ENCODE measurements at regions not wholly inside any gene's neighbourhood (a gene's known extent, or its start where the extent isn't known, plus 50 kb on each side); places are given as distances from the start of the nearest gene placed in this dataset.

GRCh38 chr11:109945626-109946321 lies 147.4 kb upstream of the ZC3H12C start:
- no peak for DNase-seq (ENCODE audit: low read depth in 6 of 9, low spot score in 9 of 9)
- Histone ChIP-seq H3K27ac (ENCODE audit: low read depth in 1 of 2, low read length in 1 of 2) (no peak overlapping the region), H3K4me1 (ENCODE audit: control insufficient read depth in 2 of 2, insufficient read depth in 2 of 2, low read length in 2 of 2) (no peaks in the 10 kb centered on the region), H3K4me3 (ENCODE audit: low read length in 2 of 2) (no peak overlapping the region), H3K9me3 (ENCODE audit: control insufficient read depth in 2 of 2, insufficient read depth in 1 of 2, low read length in 1 of 2) (no peaks in the 10 kb centered on the region), H3K36me3 (ENCODE audit: control insufficient read depth in 2 of 2, insufficient read depth in 2 of 2, low read length in 1 of 2) (no peaks in the 10 kb centered on the region), H3K27me3 (ENCODE audit: control insufficient read depth in 2 of 2, insufficient read depth in 1 of 2, low read length in 1 of 2) (no peaks in the 10 kb centered on the region)
- 68% methylated on average over 6 of the region's 6 CpGs for WGBS

GRCh38 chr11:109946322-109946846 lies 146.8 kb upstream of the ZC3H12C start:
- Histone ChIP-seq H3K36me3 (ENCODE audit: control insufficient read depth in 2 of 2, insufficient read depth in 2 of 2, low read length in 1 of 2) (no peaks in the 10 kb centered on the region), H3K27me3 (ENCODE audit: control insufficient read depth in 2 of 2, insufficient read depth in 1 of 2, low read length in 1 of 2) (no peaks in the 10 kb centered on the region), H3K9me3 (ENCODE audit: control insufficient read depth in 2 of 2, insufficient read depth in 1 of 2, low read length in 1 of 2) (no peaks in the 10 kb centered on the region), H3K4me1 (ENCODE audit: control insufficient read depth in 2 of 2, insufficient read depth in 2 of 2, low read length in 2 of 2) (no peaks in the 10 kb centered on the region), H3K4me3 (ENCODE audit: low read length in 2 of 2) (peak overlapping the region in 1 of 2 donors; percentile 17), H3K27ac (ENCODE audit: low read depth in 1 of 2, low read length in 1 of 2) (no peak overlapping the region)
- WGBS, result 18% methylated on average over 8 of the region's 8 CpGs
- peak; percentile 11 to 85 (median 53) for DNase-seq (ENCODE audit: low read depth in 6 of 9, low spot score in 9 of 9)

- H3K4me1 ChIP-seq (ENCODE audit: control insufficient read depth in 2 of 2, insufficient read depth in 2 of 2, low read length in 2 of 2), result peaks cover 0 to 3% of the 10 kb centered on the region in 2 donors
- no peak for DNase-seq (ENCODE audit: low read depth in 6 of 9, low spot score in 9 of 9)
- no peaks in the 10 kb centered on the region for H3K9me3 ChIP-seq (ENCODE audit: control insufficient read depth in 2 of 2, insufficient read depth in 1 of 2, low read length in 1 of 2)
- 94% methylated on average over 2 of the region's 2 CpGs for WGBS
- H3K4me3 ChIP-seq (ENCODE audit: low read length in 2 of 2), result no peak overlapping the region
- no peak overlapping the region for H3K27ac ChIP-seq (ENCODE audit: low read depth in 1 of 2, low read length in 1 of 2)
- no peaks in the 10 kb centered on the region for H3K27me3 ChIP-seq (ENCODE audit: control insufficient read depth in 2 of 2, insufficient read depth in 1 of 2, low read length in 1 of 2)
- no peaks in the 10 kb centered on the region for H3K36me3 ChIP-seq (ENCODE audit: control insufficient read depth in 2 of 2, insufficient read depth in 2 of 2, low read length in 1 of 2)
Measured at GRCh38 chr11:109954534-109954933, 138.7 kb upstream of the ZC3H12C start.

- Histone ChIP-seq H3K36me3 (ENCODE audit: control insufficient read depth in 2 of 2, insufficient read depth in 2 of 2, low read length in 1 of 2) (no peaks in the 10 kb centered on the region), H3K4me1 (ENCODE audit: control insufficient read depth in 2 of 2, insufficient read depth in 2 of 2, low read length in 2 of 2) (peaks cover 0 to 3% of the 10 kb centered on the region in 2 donors), H3K9me3 (ENCODE audit: control insufficient read depth in 2 of 2, insufficient read depth in 1 of 2, low read length in 1 of 2) (no peaks in the 10 kb centered on the region), H3K27me3 (ENCODE audit: control insufficient read depth in 2 of 2, insufficient read depth in 1 of 2, low read length in 1 of 2) (no peaks in the 10 kb centered on the region), H3K27ac (ENCODE audit: low read depth in 1 of 2, low read length in 1 of 2) (peak overlapping the region in 1 of 2 donors; percentile 67), H3K4me3 (ENCODE audit: low read length in 2 of 2) (no peak overlapping the region)
- DNase-seq (ENCODE audit: low read depth in 6 of 9, low spot score in 9 of 9), result peak in 2 of 9 donors; percentile 7 to 47
- 77% methylated on average over 3 of the region's 3 CpGs for WGBS
Measured at GRCh38 chr11:109956124-109956793, 136.9 kb upstream of the ZC3H12C start.

- Histone ChIP-seq H3K36me3 (ENCODE audit: control insufficient read depth in 2 of 2, insufficient read depth in 2 of 2, low read length in 1 of 2) (no peaks in the 10 kb centered on the region), H3K27ac (ENCODE audit: low read depth in 1 of 2, low read length in 1 of 2) (no peak overlapping the region), H3K4me1 (ENCODE audit: control insufficient read depth in 2 of 2, insufficient read depth in 2 of 2, low read length in 2 of 2) (peaks cover 0 to 3% of the 10 kb centered on the region in 2 donors), H3K9me3 (ENCODE audit: control insufficient read depth in 2 of 2, insufficient read depth in 1 of 2, low read length in 1 of 2) (no peaks in the 10 kb centered on the region), H3K27me3 (ENCODE audit: control insufficient read depth in 2 of 2, insufficient read depth in 1 of 2, low read length in 1 of 2) (no peaks in the 10 kb centered on the region), H3K4me3 (ENCODE audit: low read length in 2 of 2) (no peak overlapping the region)
- no peak for DNase-seq (ENCODE audit: low read depth in 6 of 9, low spot score in 9 of 9)
- 96% methylated on average over 6 of the region's 6 CpGs for WGBS
Measured at GRCh38 chr11:109957000-109957399, 136.2 kb upstream of the ZC3H12C start.

GRCh38 chr11:109957601-109958000 lies 135.6 kb upstream of the ZC3H12C start:
- H3K27me3 ChIP-seq (ENCODE audit: control insufficient read depth in 2 of 2, insufficient read depth in 1 of 2, low read length in 1 of 2), result no peaks in the 10 kb centered on the region
- H3K9me3 ChIP-seq (ENCODE audit: control insufficient read depth in 2 of 2, insufficient read depth in 1 of 2, low read length in 1 of 2), result no peaks in the 10 kb centered on the region
- H3K4me3 ChIP-seq (ENCODE audit: low read length in 2 of 2), result no peak overlapping the region
- no peaks in the 10 kb centered on the region for H3K36me3 ChIP-seq (ENCODE audit: control insufficient read depth in 2 of 2, insufficient read depth in 2 of 2, low read length in 1 of 2)
- H3K4me1 ChIP-seq (ENCODE audit: control insufficient read depth in 2 of 2, insufficient read depth in 2 of 2, low read length in 2 of 2), result peaks cover 0 to 3% of the 10 kb centered on the region in 2 donors
- H3K27ac ChIP-seq (ENCODE audit: low read depth in 1 of 2, low read length in 1 of 2), result no peak overlapping the region
- no peak for DNase-seq (ENCODE audit: low read depth in 6 of 9, low spot score in 9 of 9)

- Histone ChIP-seq H3K27me3 (ENCODE audit: control insufficient read depth in 2 of 2, insufficient read depth in 1 of 2, low read length in 1 of 2) (no peaks in the 10 kb centered on the region), H3K4me1 (ENCODE audit: control insufficient read depth in 2 of 2, insufficient read depth in 2 of 2, low read length in 2 of 2) (peaks cover 0 to 3% of the 10 kb centered on the region in 2 donors), H3K4me3 (ENCODE audit: low read length in 2 of 2) (no peak overlapping the region), H3K27ac (ENCODE audit: low read depth in 1 of 2, low read length in 1 of 2) (no peak overlapping the region), H3K9me3 (ENCODE audit: control insufficient read depth in 2 of 2, insufficient read depth in 1 of 2, low read length in 1 of 2) (no peaks in the 10 kb centered on the region), H3K36me3 (ENCODE audit: control insufficient read depth in 2 of 2, insufficient read depth in 2 of 2, low read length in 1 of 2) (no peaks in the 10 kb centered on the region)
- WGBS, result 97% methylated on average over 9 of the region's 9 CpGs
- no peak for DNase-seq (ENCODE audit: low read depth in 6 of 9, low spot score in 9 of 9)
Measured at GRCh38 chr11:109958131-109958820, 134.9 kb upstream of the ZC3H12C start.

- H3K9me3 ChIP-seq (ENCODE audit: control insufficient read depth in 2 of 2, insufficient read depth in 1 of 2, low read length in 1 of 2), result no peaks in the 10 kb centered on the region
- no peak for DNase-seq (ENCODE audit: low read depth in 6 of 9, low spot score in 9 of 9)
- 95% methylated on average over 2 of the region's 2 CpGs for WGBS
- peaks cover 0 to 3% of the 10 kb centered on the region in 2 donors for H3K4me1 ChIP-seq (ENCODE audit: control insufficient read depth in 2 of 2, insufficient read depth in 2 of 2, low read length in 2 of 2)
- no peak overlapping the region for H3K4me3 ChIP-seq (ENCODE audit: low read length in 2 of 2)
- no peaks in the 10 kb centered on the region for H3K27me3 ChIP-seq (ENCODE audit: control insufficient read depth in 2 of 2, insufficient read depth in 1 of 2, low read length in 1 of 2)
- no peaks in the 10 kb centered on the region for H3K36me3 ChIP-seq (ENCODE audit: control insufficient read depth in 2 of 2, insufficient read depth in 2 of 2, low read length in 1 of 2)
- no peak overlapping the region for H3K27ac ChIP-seq (ENCODE audit: low read depth in 1 of 2, low read length in 1 of 2)
Measured at GRCh38 chr11:109958821-109959166, 134.4 kb upstream of the ZC3H12C start.

- Histone ChIP-seq H3K4me3 (ENCODE audit: low read length in 2 of 2) (no peak overlapping the region), H3K36me3 (ENCODE audit: control insufficient read depth in 2 of 2, insufficient read depth in 2 of 2, low read length in 1 of 2) (no peaks in the 10 kb centered on the region), H3K4me1 (ENCODE audit: control insufficient read depth in 2 of 2, insufficient read depth in 2 of 2, low read length in 2 of 2) (peaks cover 0 to 2% of the 10 kb centered on the region in 2 donors), H3K9me3 (ENCODE audit: control insufficient read depth in 2 of 2, insufficient read depth in 1 of 2, low read length in 1 of 2) (no peaks in the 10 kb centered on the region), H3K27me3 (ENCODE audit: control insufficient read depth in 2 of 2, insufficient read depth in 1 of 2, low read length in 1 of 2) (no peaks in the 10 kb centered on the region), H3K27ac (ENCODE audit: low read depth in 1 of 2, low read length in 1 of 2) (no peak overlapping the region)
- DNase-seq (ENCODE audit: low read depth in 6 of 9, low spot score in 9 of 9), result no peak
- 74% methylated on average over 2 of the region's 2 CpGs for WGBS
Measured at GRCh38 chr11:109960831-109961230, 132.4 kb upstream of the ZC3H12C start.

Measured in thymus (tissue), 11 donors.